Cerebellar nuclear complex (tissue), 1 donor: ENCODE measurements at regions not wholly inside any gene's neighbourhood (a gene's known extent, or its start where the extent isn't known, plus 50 kb on each side); places are given as distances from the start of the nearest gene placed in this dataset.

Source experiments
- DNase-seq, 2 experiments: peaks; one replicate each; lab custom pipeline; 2025; lab: John Stamatoyannopoulos, UW

GRCh38 chr9:38158628-38159027, 89.6 kb upstream of the SHB start:
- DNase-seq = no peak

- DNase-seq = no peak
Observed at GRCh38 chr9:38157711-38158110, 88.7 kb upstream of the SHB start.

- no peak for DNase-seq
Observed at GRCh38 chr9:38154501-38155421, 85.7 kb upstream of the SHB start.

- DNase-seq = no peak
Observed at GRCh38 chr9:38153910-38154291, 84.9 kb upstream of the SHB start.

- DNase-seq = no peak
Observed at GRCh38 chr9:38153152-38153909, 84.3 kb upstream of the SHB start.

GRCh38 chr9:38149647-38150046, 80.6 kb upstream of the SHB start:
- DNase-seq = no peak

GRCh38 chr9:38146844-38147243, 77.8 kb upstream of the SHB start:
- DNase-seq = no peak

- DNase-seq = no peak
Observed at GRCh38 chr9:38145526-38146053, 76.6 kb upstream of the SHB start.

- DNase-seq = no peak
Observed at GRCh38 chr9:38144421-38144820, 75.4 kb upstream of the SHB start.

GRCh38 chr9:38141746-38142591, 72.9 kb upstream of the SHB start:
- no peak for DNase-seq

GRCh38 chr9:38138276-38138675, 69.2 kb upstream of the SHB start:
- DNase-seq = no peak

- no peak for DNase-seq
Observed at GRCh38 chr9:38137342-38137741, 68.3 kb upstream of the SHB start.

- no peak for DNase-seq
Observed at GRCh38 chr9:38136386-38136785, 67.4 kb upstream of the SHB start.

GRCh38 chr9:38134611-38135237, 65.7 kb upstream of the SHB start:
- DNase-seq = no peak

GRCh38 chr9:38133595-38133994, 64.6 kb upstream of the SHB start:
- no peak for DNase-seq

GRCh38 chr9:38132956-38133355, 63.9 kb upstream of the SHB start:
- no peak for DNase-seq

GRCh38 chr9:38131729-38132128, 62.7 kb upstream of the SHB start:
- no peak for DNase-seq

- no peak for DNase-seq
Observed at GRCh38 chr9:38130724-38131123, 61.7 kb upstream of the SHB start.

- no peak for DNase-seq
Observed at GRCh38 chr9:38129366-38129765, 60.3 kb upstream of the SHB start.

- no peak for DNase-seq
Observed at GRCh38 chr9:38128752-38129270, 59.8 kb upstream of the SHB start.

- no peak for DNase-seq
Observed at GRCh38 chr9:38127271-38127839, 58.3 kb upstream of the SHB start.
